Trophoblast cell (in vitro differentiated cells and primary cell): ENCODE measurements at regions not wholly inside any gene's neighbourhood (a gene's known extent, or its start where the extent isn't known, plus 50 kb on each side); places are given as distances from the start of the nearest gene placed in this dataset.

Source experiments
- DNase-seq, 2 donors: peaks; one replicate each; pipeline ENCODE4 v3.0.0-alpha.2; 2016
- H2AFZ ChIP-seq: 2 replicates; pipeline ENCODE4 v1.6.1; 2013; ENCODE audit warnings: low read length, moderate library complexity, mild to moderate bottlenecking; ENCODE audit not compliant: insufficient read depth, poor library complexity
- H2AK5ac ChIP-seq: 2 replicates; pipeline ENCODE4 v1.6.1; 2013; ENCODE audit warnings: mild to moderate bottlenecking, low read length
- H2BK120ac ChIP-seq: 2 replicates; pipeline ENCODE4 v1.6.1; 2013; ENCODE audit warnings: low read length, mild to moderate bottlenecking, moderate library complexity; ENCODE audit not compliant: insufficient read depth, poor library complexity
- H2BK12ac ChIP-seq: 2 replicates; pipeline ENCODE4 v1.6.1; 2013; ENCODE audit warnings: mild to moderate bottlenecking, low read length, moderate library complexity
- H2BK5ac ChIP-seq: 2 replicates; pipeline ENCODE4 v1.6.1; 2013; ENCODE audit warnings: low read length, low read depth, moderate library complexity, mild to moderate bottlenecking; ENCODE audit not compliant: poor library complexity
- H3K14ac ChIP-seq: 2 replicates; pipeline ENCODE4 v1.6.1; 2013; ENCODE audit warnings: mild to moderate bottlenecking, low read length
- H3K18ac ChIP-seq: 2 replicates; pipeline ENCODE4 v1.6.1; 2013; ENCODE audit warnings: mild to moderate bottlenecking, low read length
- H3K23ac ChIP-seq: 2 replicates; pipeline ENCODE4 v1.6.1; 2013; ENCODE audit warnings: low read length
- H3K27ac ChIP-seq: 2 replicates; pipeline ENCODE4 v1.5.1; 2013; ENCODE audit warnings: low read depth, mild to moderate bottlenecking, inconsistent platforms, low read length, moderate library complexity
- H3K27me3 ChIP-seq: 2 replicates; pipeline ENCODE4 v1.6.1; 2013; ENCODE audit warnings: inconsistent platforms, mild to moderate bottlenecking, low read length, moderate library complexity; ENCODE audit not compliant: insufficient read depth
- H3K36me3 ChIP-seq, 2 experiments: 1 replicate in 1 of 2; 2 replicates in 1 of 2; pipeline ENCODE4 v1.6.1; 2013; ENCODE audit warnings: low read length in 2 of 2, mild to moderate bottlenecking in 2 of 2, moderate library complexity in 1 of 2; ENCODE audit not compliant: insufficient read depth in 2 of 2, control insufficient read depth in 1 of 2
- H3K4ac ChIP-seq: 2 replicates; pipeline ENCODE4 v1.6.1; 2013; ENCODE audit warnings: low read depth, mild to moderate bottlenecking, low read length, moderate library complexity
- H3K4me1 ChIP-seq, 2 experiments: 1 replicate in 1 of 2; 2 replicates in 1 of 2; pipeline ENCODE4 v1.6.1; 2013; ENCODE audit warnings: low read length in 2 of 2, mild to moderate bottlenecking in 2 of 2, moderate library complexity in 1 of 2; ENCODE audit not compliant: insufficient read depth in 2 of 2, control insufficient read depth in 1 of 2
- H3K4me2 ChIP-seq: 2 replicates; pipeline ENCODE4 v1.6.1; 2013; ENCODE audit warnings: inconsistent platforms, mild to moderate bottlenecking, low read length, moderate library complexity
- H3K4me3 ChIP-seq: 2 replicates; pipeline ENCODE4 v1.5.1; 2013; ENCODE audit warnings: mild to moderate bottlenecking, low read depth, low read length, inconsistent platforms
- H3K79me1 ChIP-seq: one replicate; pipeline ENCODE4 v1.6.1; 2013; ENCODE audit warnings: low read length
- H3K79me2 ChIP-seq: 2 replicates; pipeline ENCODE4 v1.6.1; 2013; ENCODE audit warnings: low read length, mild to moderate bottlenecking; ENCODE audit not compliant: control insufficient read depth, insufficient read depth, poor library complexity
- H3K9ac ChIP-seq: 2 replicates; pipeline ENCODE4 v1.6.1; 2013; ENCODE audit warnings: mild to moderate bottlenecking, low read length
- H3K9me3 ChIP-seq: 2 replicates; pipeline ENCODE4 v1.6.1; 2013; ENCODE audit warnings: low read depth, mild to moderate bottlenecking, control low read depth, inconsistent platforms, low read length; ENCODE audit not compliant: insufficient read depth
- H4K12ac ChIP-seq: 2 replicates; pipeline ENCODE4 v1.6.1; 2013; ENCODE audit warnings: low read depth, mild to moderate bottlenecking, low read length, moderate library complexity
- H4K8ac ChIP-seq: 2 replicates; pipeline ENCODE4 v1.6.1; 2013; ENCODE audit warnings: low read depth, mild to moderate bottlenecking, low read length, moderate library complexity
- H4K91ac ChIP-seq: one replicate; pipeline ENCODE4 v1.6.1; 2013; ENCODE audit warnings: low read depth, mild to moderate bottlenecking, low read length, moderate library complexity
- WGBS: extraction: QIAGEN DNeasy Blood & Tissue Kit; methylation state at CpG from one replicate; pipeline ENCODE4 v1.1.7; 2013; ENCODE audit warnings: missing lambda C conversion rate; ENCODE audit not compliant: insufficient read length, insufficient coverage; ENCODE audit errors: extremely low coverage; 5-methylcytosine and 5-hydroxymethylcytosine counted together

DNA sequence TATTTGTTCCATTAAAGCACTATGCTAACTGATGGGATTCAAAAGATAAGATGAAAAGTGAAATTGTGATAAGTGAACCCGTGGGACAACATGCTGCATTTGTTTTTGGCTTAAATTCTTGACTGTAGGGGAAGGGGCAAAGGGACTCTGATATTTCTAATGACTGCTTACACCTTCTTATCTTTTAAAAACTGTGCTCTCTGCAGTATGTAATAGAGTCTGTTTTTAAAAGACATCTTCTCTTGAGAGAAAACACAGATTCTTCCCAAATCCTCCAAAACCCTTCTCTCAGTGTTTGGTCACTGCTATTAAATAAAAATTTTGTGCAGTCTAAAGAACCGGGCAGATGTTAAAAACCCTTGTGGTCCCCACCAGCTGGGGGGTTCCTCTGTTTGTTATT, 327.8 kb upstream of the FANCL start:
- Histone ChIP-seq H3K23ac (no peak overlapping the region), H4K8ac (no peak overlapping the region), H2BK12ac (no peak overlapping the region), H2BK120ac (no peak overlapping the region), H3K18ac (no peak overlapping the region), H3K79me2 (no peaks in the 10 kb centered on the region), H3K4me1 (no peaks in the 10 kb centered on the region), H3K27ac (no peak overlapping the region), H3K9ac (no peak overlapping the region), H4K91ac (no peak overlapping the region), H2BK5ac (no peak overlapping the region), H3K36me3 (no peaks in the 10 kb centered on the region), H3K4me2 (no peak overlapping the region), H3K4me3 (no peak overlapping the region), H3K27me3 (no peaks in the 10 kb centered on the region), H3K4ac (no peak overlapping the region), H4K12ac (no peak overlapping the region), H3K14ac (no peak overlapping the region), H3K9me3 (no peaks in the 10 kb centered on the region), H3K79me1 (no peaks in the 10 kb centered on the region), H2AFZ (no peak overlapping the region), H2AK5ac (no peak overlapping the region)
- DNase-seq, result no peak
- WGBS, result no CpG with 5 or more reads among the region's 2 CpGs

DNA sequence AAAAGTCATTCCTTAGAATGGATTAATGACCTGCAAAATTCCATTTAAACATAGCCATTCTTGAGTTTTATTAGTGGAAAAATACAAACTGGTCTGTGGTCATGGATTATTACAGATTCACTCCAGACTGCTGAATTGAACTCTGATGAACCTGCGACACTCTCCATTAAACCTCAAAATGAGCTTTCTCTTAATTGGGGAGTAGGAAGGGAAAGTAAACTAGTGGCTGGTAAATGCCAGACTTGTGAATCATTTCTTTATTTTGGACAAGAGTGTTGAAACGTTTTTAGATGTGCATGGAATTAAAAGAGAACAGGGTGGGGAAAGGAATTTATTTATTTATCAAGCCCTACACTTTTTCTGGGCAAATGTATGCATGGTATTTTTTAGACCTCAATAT, 321.2 kb upstream of the FANCL start:
- Histone ChIP-seq H4K91ac (no peak overlapping the region), H2BK12ac (no peak overlapping the region), H4K8ac (no peak overlapping the region), H3K23ac (no peak overlapping the region), H3K79me1 (no peaks in the 10 kb centered on the region), H3K79me2 (no peaks in the 10 kb centered on the region), H2BK120ac (no peak overlapping the region), H3K4me3 (no peak overlapping the region), H3K4ac (no peak overlapping the region), H3K4me2 (no peak overlapping the region), H3K9me3 (no peaks in the 10 kb centered on the region), H4K12ac (no peak overlapping the region), H3K27me3 (no peaks in the 10 kb centered on the region), H3K4me1 (no peaks in the 10 kb centered on the region), H3K9ac (no peak overlapping the region), H3K14ac (no peak overlapping the region), H3K27ac (no peak overlapping the region), H2BK5ac (no peak overlapping the region), H2AFZ (no peak overlapping the region), H2AK5ac (no peak overlapping the region), H3K36me3 (no peaks in the 10 kb centered on the region), H3K18ac (no peak overlapping the region)
- no CpG with 5 or more reads among the region's 2 CpGs for WGBS
- no peak for DNase-seq

DNA sequence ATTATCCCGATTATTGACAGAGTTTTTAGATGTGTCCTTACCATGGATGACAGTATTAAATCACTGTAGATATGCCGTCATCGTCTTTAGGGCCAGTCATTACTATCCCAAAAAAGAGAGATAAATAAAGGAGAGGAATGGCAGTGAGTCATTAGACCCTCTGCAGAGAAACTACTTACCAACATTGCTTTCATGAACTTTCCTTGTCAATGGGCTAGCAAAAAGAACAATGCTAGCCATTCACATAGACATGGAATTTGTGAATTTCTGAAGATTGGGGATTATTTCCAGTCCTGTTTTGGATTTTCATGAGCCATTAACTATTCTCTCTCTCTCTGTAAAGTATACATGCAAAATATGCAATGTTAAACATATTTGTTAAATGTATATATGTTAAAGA, 319.4 kb upstream of the FANCL start:
- H3K36me3 ChIP-seq, result no peaks in the 10 kb centered on the region
- H3K4me1 ChIP-seq, result no peaks in the 10 kb centered on the region
- H3K4me2 ChIP-seq, result no peak overlapping the region
- no peak overlapping the region for H2BK5ac ChIP-seq
- no CpG with 5 or more reads among the region's 3 CpGs for WGBS
- H3K4me3 ChIP-seq, result no peak overlapping the region
- no peak overlapping the region for H3K23ac ChIP-seq
- no peak overlapping the region for H2BK12ac ChIP-seq
- H2BK120ac ChIP-seq, result no peak overlapping the region
- H3K14ac ChIP-seq, result no peak overlapping the region
- H4K12ac ChIP-seq, result no peak overlapping the region
- no peak overlapping the region for H4K8ac ChIP-seq
- H4K91ac ChIP-seq, result no peak overlapping the region
- H2AFZ ChIP-seq, result no peak overlapping the region
- no peak overlapping the region for H2AK5ac ChIP-seq
- H3K79me2 ChIP-seq, result no peaks in the 10 kb centered on the region
- H3K9ac ChIP-seq, result no peak overlapping the region
- DNase-seq, result no peak
- no peaks in the 10 kb centered on the region for H3K27me3 ChIP-seq
- no peak overlapping the region for H3K4ac ChIP-seq
- no peaks in the 10 kb centered on the region for H3K79me1 ChIP-seq
- H3K27ac ChIP-seq, result no peak overlapping the region
- no peaks in the 10 kb centered on the region for H3K9me3 ChIP-seq
- no peak overlapping the region for H3K18ac ChIP-seq

GRCh38 chr2:58558881-58559280, 317.8 kb upstream of the FANCL start:
- Histone ChIP-seq H3K9ac (no peak overlapping the region), H3K23ac (no peak overlapping the region), H2BK5ac (no peak overlapping the region), H3K36me3 (no peaks in the 10 kb centered on the region), H4K91ac (no peak overlapping the region), H3K79me1 (no peaks in the 10 kb centered on the region), H2BK120ac (no peak overlapping the region), H2BK12ac (no peak overlapping the region), H3K4me3 (no peak overlapping the region), H4K8ac (no peak overlapping the region), H3K79me2 (no peaks in the 10 kb centered on the region), H4K12ac (no peak overlapping the region), H3K14ac (no peak overlapping the region), H3K9me3 (no peaks in the 10 kb centered on the region), H3K18ac (no peak overlapping the region), H2AFZ (no peak overlapping the region), H2AK5ac (no peak overlapping the region), H3K4me2 (no peak overlapping the region), H3K4ac (no peak overlapping the region), H3K27ac (no peak overlapping the region), H3K4me1 (no peaks in the 10 kb centered on the region), H3K27me3 (no peaks in the 10 kb centered on the region)
- DNase-seq, result no peak
- WGBS, result no CpG with 5 or more reads among the region's 4 CpGs
